ENCODE measurements at regions not wholly inside any gene's neighbourhood (a gene's known extent, or its start where the extent isn't known, plus 50 kb on each side); places are given as distances from the start of the nearest gene placed in this dataset.

GRCh38 chr6:68053805-68054373 is 581.2 kb upstream of the ADGRB3 start (continued):
- peak; percentile 50; the same call in 1 of the 2 replicates for TF ChIP-seq ZNF592 (IDR thresholded peaks at IDR 0.05)
- TF ChIP-seq C11orf30 (IDR thresholded peaks at IDR 0.05; ENCODE audit: low read depth), result peak; percentile 29; the same call in 1 of the 2 replicates
- TF ChIP-seq ATF7 (IDR thresholded peaks at IDR 0.05), result peak; percentile 58; the same call in 1 of the 2 replicates
- TF ChIP-seq NFE2 (IDR thresholded peaks at IDR 0.05; ENCODE audit: low read depth), result peak; percentile 72
- TF ChIP-seq MAFG (tag; conservative IDR thresholded peaks at IDR 0.05), result peak; percentile 23; the same call in 1 of the 2 replicates
- no peak for TF ChIP-seq PATZ1 (CRISPR knock-in tag; IDR thresholded peaks at IDR 0.05; ENCODE audit: borderline replicate concordance)
- no peak for TF ChIP-seq DMBX1 (CRISPR knock-in tag; IDR thresholded peaks at IDR 0.05; ENCODE audit: borderline replicate concordance)
- peak; percentile 70 for TF ChIP-seq CHAMP1 (IDR thresholded peaks at IDR 0.05)
- peak; percentile 24; the same call in 1 of the 2 replicates for TF ChIP-seq L3MBTL2 (IDR thresholded peaks at IDR 0.05)
- peak; percentile 57 for TF ChIP-seq PKNOX1 (IDR thresholded peaks at IDR 0.05)
- TF ChIP-seq MEIS2 (IDR thresholded peaks at IDR 0.05; ENCODE audit: partially characterized antibody), result peak; percentile 64
- TF ChIP-seq TRIM24 (IDR thresholded peaks at IDR 0.05), result peak; percentile 17 to 44; a peak in 1 of 4 replicates
- TF ChIP-seq DPF2 (IDR thresholded peaks at IDR 0.05), result peak; percentile 35; the same call in 1 of the 2 replicates
- TF ChIP-seq ATF3 (IDR thresholded peaks at IDR 0.05), result peak; percentile 59
- TF ChIP-seq ATF3 (CRISPR knock-in tag; conservative IDR thresholded peaks at IDR 0.05), result no peak
- peak; percentile 23; the same call in 1 of the 2 replicates for TF ChIP-seq ZNF316 (IDR thresholded peaks at IDR 0.05)

Measured in K562 (cell line).